Chondrocyte (in vitro differentiated cells): ENCODE measurements at regions not wholly inside any gene's neighbourhood (a gene's known extent, or its start where the extent isn't known, plus 50 kb on each side); places are given as distances from the start of the nearest gene placed in this dataset.

ENCODE experiments used
- DNase-seq: peaks from one replicate; pipeline ENCODE4 v3.0.0; 2021; ENCODE audit warnings: mixed read lengths, low spot score
- H3K27ac Mint-ChIP-seq: one replicate; pipeline ENCODE4 v1.8.0; 2021; ENCODE audit warnings: mild to moderate bottlenecking, moderate library complexity, mixed read lengths; ENCODE audit not compliant: unreplicated experiment
- H3K27me3 Mint-ChIP-seq: 2 replicates; pipeline ENCODE4 v1.8.0; 2021; ENCODE audit warnings: low read depth, mixed read lengths
- H3K36me3 Mint-ChIP-seq: 2 replicates; pipeline ENCODE4 v1.8.0; 2021; ENCODE audit warnings: low read depth, mixed read lengths
- H3K4me1 Mint-ChIP-seq: 2 replicates; pipeline ENCODE4 v1.8.0; 2021; ENCODE audit warnings: low read depth, mild to moderate bottlenecking, mixed read lengths
- H3K4me3 Mint-ChIP-seq: one replicate; pipeline ENCODE4 v1.8.0; 2021; ENCODE audit warnings: mild to moderate bottlenecking, moderate library complexity, mixed read lengths; ENCODE audit not compliant: unreplicated experiment
- H3K9me3 Mint-ChIP-seq: 2 replicates; pipeline ENCODE4 v1.8.0; 2021; ENCODE audit warnings: low read depth, mixed read lengths
- CTCF ChIP-seq: fragments of 200-600 bp; sonication (generic); IDR thresholded peaks from 2 replicates; pipeline ENCODE4 v1.5.0; 2021; ENCODE audit warnings: antibody characterized with exemption, mild to moderate bottlenecking, moderate library complexity

- no peak for DNase-seq
- TF ChIP-seq CTCF, result no peak
- Mint-ChIP-seq H3K36me3 (no peaks in the 10 kb centered on the region), H3K27ac (no peak overlapping the region), H3K4me1 (no peaks in the 10 kb centered on the region), H3K9me3 (no peaks in the 10 kb centered on the region), H3K4me3 (no peak overlapping the region), H3K27me3 (peaks cover 26% of the 10 kb centered on the region)
These were observed 230.2 kb upstream of the DIO3 start for GRCh38 chr14:101331141-101331525.

- H3K4me3 Mint-ChIP-seq, result no peak overlapping the region
These were observed 229.6 kb upstream of the DIO3 start for GRCh38 chr14:101331661-101332169.

GRCh38 chr14:101332281-101332680 lies 229.0 kb upstream of the DIO3 start:
- Mint-ChIP-seq H3K27ac (no peak overlapping the region), H3K4me1 (no peaks in the 10 kb centered on the region), H3K4me3 (no peak overlapping the region), H3K9me3 (no peaks in the 10 kb centered on the region), H3K36me3 (no peaks in the 10 kb centered on the region), H3K27me3 (peaks cover 37% of the 10 kb centered on the region)
- DNase-seq, result no peak
- no peak for TF ChIP-seq CTCF

More at GRCh38 chr14:101331661-101332169, 229.6 kb upstream of the DIO3 start:
- no peak for TF ChIP-seq CTCF
- Mint-ChIP-seq H3K9me3 (no peaks in the 10 kb centered on the region), H3K36me3 (no peaks in the 10 kb centered on the region), H3K27ac (no peak overlapping the region), H3K4me1 (no peaks in the 10 kb centered on the region), H3K27me3 (peaks cover 31% of the 10 kb centered on the region)
- DNase-seq, result no peak

GRCh38 chr14:101333335-101334280 lies 227.7 kb upstream of the DIO3 start:
- no peak for DNase-seq
- H3K4me3 Mint-ChIP-seq, result no peak overlapping the region
- H3K36me3 Mint-ChIP-seq, result no peaks in the 10 kb centered on the region
- H3K27me3 Mint-ChIP-seq, result peaks cover 41% of the 10 kb centered on the region
- TF ChIP-seq CTCF, result no peak
- no peaks in the 10 kb centered on the region for H3K9me3 Mint-ChIP-seq
- no peak overlapping the region for H3K27ac Mint-ChIP-seq
- H3K4me1 Mint-ChIP-seq, result no peaks in the 10 kb centered on the region

- Mint-ChIP-seq H3K9me3 (no peaks in the 10 kb centered on the region), H3K4me1 (no peaks in the 10 kb centered on the region), H3K27me3 (peaks cover 52% of the 10 kb centered on the region), H3K4me3 (no peak overlapping the region), H3K36me3 (no peaks in the 10 kb centered on the region), H3K27ac (no peak overlapping the region)
- no peak for DNase-seq
- no peak for TF ChIP-seq CTCF
These were observed 226.6 kb upstream of the DIO3 start for GRCh38 chr14:101334656-101335055.
